WTC11 (cell line): ENCODE measurements at regions not wholly inside any gene's neighbourhood (a gene's known extent, or its start where the extent isn't known, plus 50 kb on each side); places are given as distances from the start of the nearest gene placed in this dataset.

Experiments
- ATF2 ChIP-seq: sonication (generic); formaldehyde crosslinking; IDR thresholded peaks from 2 replicates; pipeline ENCODE4 v1.8.1; 2022; ENCODE audit warnings: low read depth, missing genetic modification reagents, borderline replicate concordance
- GRHL2 ChIP-seq: fragments of 250-450 bp; sonication (Bioruptor Pico); IDR thresholded peaks from 2 replicates; pipeline ENCODE4 v1.8.0; 2022; ENCODE audit warnings: mild to moderate bottlenecking, moderate library complexity; ENCODE audit not compliant: insufficient replicate concordance, severe bottlenecking
- IRF2 ChIP-seq: sonication (generic); formaldehyde crosslinking; IDR thresholded peaks from 2 replicates; pipeline ENCODE4 v1.8.0; 2022; ENCODE audit warnings: low read depth, missing genetic modification reagents, borderline replicate concordance
- TF ChIP-seq, protein P1 (sequence below): fragments of 200-600 bp; IDR thresholded peaks from 2 replicates; pipeline ENCODE4 v1.8.0; 2022; ENCODE audit warnings: antibody characterized with exemption
- TF ChIP-seq, protein P2 (sequence below): sonication (generic); formaldehyde crosslinking; IDR thresholded peaks from 2 replicates; pipeline ENCODE4 v1.8.0; 2022; ENCODE audit warnings: mild to moderate bottlenecking, missing genetic modification reagents
- TF ChIP-seq, protein P3 (sequence below): sonication (generic); formaldehyde crosslinking; IDR thresholded peaks from 2 replicates; pipeline ENCODE4 v1.8.1; 2023; ENCODE audit warnings: mild to moderate bottlenecking, moderate library complexity, missing genetic modification reagents

DNA sequence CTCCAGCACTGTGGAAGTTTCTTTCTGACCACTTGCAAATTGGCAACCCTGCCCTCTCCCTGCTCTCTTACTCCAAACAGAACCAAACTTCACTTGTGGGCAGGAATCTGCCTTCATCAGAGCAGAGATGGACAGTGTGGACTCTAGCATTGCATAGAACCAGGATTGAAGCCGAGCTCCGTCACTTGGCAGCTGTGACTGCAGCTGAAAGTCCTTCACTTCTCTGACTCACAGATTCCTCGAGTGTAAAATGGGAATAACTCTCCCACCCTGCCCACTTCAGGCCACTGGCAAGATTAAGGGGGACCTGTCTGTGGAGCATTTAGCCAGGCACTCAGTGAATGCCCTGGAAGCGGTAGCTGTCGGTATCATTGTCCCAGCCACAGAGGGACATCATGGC lies 75.7 kb upstream of the ZBTB40 start:
- TF ChIP-seq, protein P1, sequence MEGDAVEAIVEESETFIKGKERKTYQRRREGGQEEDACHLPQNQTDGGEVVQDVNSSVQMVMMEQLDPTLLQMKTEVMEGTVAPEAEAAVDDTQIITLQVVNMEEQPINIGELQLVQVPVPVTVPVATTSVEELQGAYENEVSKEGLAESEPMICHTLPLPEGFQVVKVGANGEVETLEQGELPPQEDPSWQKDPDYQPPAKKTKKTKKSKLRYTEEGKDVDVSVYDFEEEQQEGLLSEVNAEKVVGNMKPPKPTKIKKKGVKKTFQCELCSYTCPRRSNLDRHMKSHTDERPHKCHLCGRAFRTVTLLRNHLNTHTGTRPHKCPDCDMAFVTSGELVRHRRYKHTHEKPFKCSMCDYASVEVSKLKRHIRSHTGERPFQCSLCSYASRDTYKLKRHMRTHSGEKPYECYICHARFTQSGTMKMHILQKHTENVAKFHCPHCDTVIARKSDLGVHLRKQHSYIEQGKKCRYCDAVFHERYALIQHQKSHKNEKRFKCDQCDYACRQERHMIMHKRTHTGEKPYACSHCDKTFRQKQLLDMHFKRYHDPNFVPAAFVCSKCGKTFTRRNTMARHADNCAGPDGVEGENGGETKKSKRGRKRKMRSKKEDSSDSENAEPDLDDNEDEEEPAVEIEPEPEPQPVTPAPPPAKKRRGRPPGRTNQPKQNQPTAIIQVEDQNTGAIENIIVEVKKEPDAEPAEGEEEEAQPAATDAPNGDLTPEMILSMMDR = no peak
- TF ChIP-seq, protein P2, sequence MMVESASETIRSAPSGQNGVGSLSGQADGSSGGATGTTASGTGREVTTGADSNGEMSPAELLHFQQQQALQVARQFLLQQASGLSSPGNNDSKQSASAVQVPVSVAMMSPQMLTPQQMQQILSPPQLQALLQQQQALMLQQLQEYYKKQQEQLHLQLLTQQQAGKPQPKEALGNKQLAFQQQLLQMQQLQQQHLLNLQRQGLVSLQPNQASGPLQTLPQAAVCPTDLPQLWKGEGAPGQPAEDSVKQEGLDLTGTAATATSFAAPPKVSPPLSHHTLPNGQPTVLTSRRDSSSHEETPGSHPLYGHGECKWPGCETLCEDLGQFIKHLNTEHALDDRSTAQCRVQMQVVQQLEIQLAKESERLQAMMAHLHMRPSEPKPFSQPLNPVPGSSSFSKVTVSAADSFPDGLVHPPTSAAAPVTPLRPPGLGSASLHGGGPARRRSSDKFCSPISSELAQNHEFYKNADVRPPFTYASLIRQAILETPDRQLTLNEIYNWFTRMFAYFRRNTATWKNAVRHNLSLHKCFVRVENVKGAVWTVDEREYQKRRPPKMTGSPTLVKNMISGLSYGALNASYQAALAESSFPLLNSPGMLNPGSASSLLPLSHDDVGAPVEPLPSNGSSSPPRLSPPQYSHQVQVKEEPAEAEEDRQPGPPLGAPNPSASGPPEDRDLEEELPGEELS (CRISPR knock-in tag) = no peak
- no peak for TF ChIP-seq IRF2 (CRISPR knock-in tag)
- no peak for TF ChIP-seq GRHL2 (CRISPR knock-in tag)
- no peak for TF ChIP-seq ATF2 (CRISPR knock-in tag)
- TF ChIP-seq, protein P3, sequence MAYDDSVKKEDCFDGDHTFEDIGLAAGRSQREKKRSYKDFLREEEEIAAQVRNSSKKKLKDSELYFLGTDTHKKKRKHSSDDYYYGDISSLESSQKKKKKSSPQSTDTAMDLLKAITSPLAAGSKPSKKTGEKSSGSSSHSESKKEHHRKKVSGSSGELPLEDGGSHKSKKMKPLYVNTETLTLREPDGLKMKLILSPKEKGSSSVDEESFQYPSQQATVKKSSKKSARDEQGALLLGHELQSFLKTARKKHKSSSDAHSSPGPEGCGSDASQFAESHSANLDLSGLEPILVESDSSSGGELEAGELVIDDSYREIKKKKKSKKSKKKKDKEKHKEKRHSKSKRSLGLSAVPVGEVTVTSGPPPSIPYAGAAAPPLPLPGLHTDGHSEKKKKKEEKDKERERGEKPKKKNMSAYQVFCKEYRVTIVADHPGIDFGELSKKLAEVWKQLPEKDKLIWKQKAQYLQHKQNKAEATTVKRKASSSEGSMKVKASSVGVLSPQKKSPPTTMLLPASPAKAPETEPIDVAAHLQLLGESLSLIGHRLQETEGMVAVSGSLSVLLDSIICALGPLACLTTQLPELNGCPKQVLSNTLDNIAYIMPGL (CRISPR knock-in tag) = no peak
